Tibial nerve (tissue), 4 donors: ENCODE measurements at regions not wholly inside any gene's neighbourhood (a gene's known extent, or its start where the extent isn't known, plus 50 kb on each side); places are given as distances from the start of the nearest gene placed in this dataset.
"Not testable (repeated sequence)": the region's sequence is repeated elsewhere in the genome, so short reads cannot be mapped to it uniquely, and the experiment has no call there.

Experiments used
- DNase-seq, 2 donors: peaks; one replicate each; pipeline ENCODE4 v3.0.0-alpha.2; 2019; ENCODE audit warnings: low spot score in 2 of 2
- H3K27ac ChIP-seq, 4 donors: fragments of 200-600 bp; sonication (generic) in 3 of 4; one replicate each; pipeline ENCODE4 v1.5.1; 2017 to 2019; ENCODE audit warnings: mild to moderate bottlenecking in 1 of 4
- H3K27me3 ChIP-seq, 2 donors: fragments of 200-600 bp; sonication (generic) in 1 of 2; one replicate each; pipeline versions ENCODE4 v1.5.1 to v1.6.0; 2017 to 2019
- H3K36me3 ChIP-seq, 3 donors: fragments of 200-600 bp; sonication (generic); one replicate each; pipeline ENCODE4 v1.5.1; 2018 to 2019
- H3K4me1 ChIP-seq, 4 donors: fragments of 200-600 bp; sonication (generic) in 3 of 4; one replicate each; pipeline ENCODE4 v1.5.1; 2017 to 2019
- H3K4me3 ChIP-seq, 4 donors: fragments of 200-600 bp; sonication (generic) in 3 of 4; one replicate each; pipeline ENCODE4 v1.5.1; 2017 to 2019; ENCODE audit warnings: mild to moderate bottlenecking in 1 of 4, moderate library complexity in 1 of 4
- H3K9me3 ChIP-seq, 4 donors: fragments of 200-600 bp; sonication (generic) in 3 of 4; one replicate each; pipeline ENCODE4 v1.5.1; 2017 to 2019
- CTCF ChIP-seq, 5 experiments: fragments of 200-600 bp in 3 of 5; fragments of 450-650 bp in 2 of 5; sonication (generic) in 3 of 5; IDR thresholded peaks; one replicate each; pipeline ENCODE4 v1.5.1; 2016 to 2019; ENCODE audit warnings: antibody characterized with exemption in 5 of 5, mild to moderate bottlenecking in 3 of 5, moderate library complexity in 2 of 5
- EP300 ChIP-seq, 2 donors: sonication (generic); formaldehyde crosslinking; IDR thresholded peaks; one replicate each; pipeline ENCODE4 v1.6.1; 2017; ENCODE audit warnings: antibody characterized with exemption in 2 of 2, mild to moderate bottlenecking in 1 of 2
- POLR2A ChIP-seq, 2 donors: fragments of 450-650 bp; IDR thresholded peaks; one replicate each; pipeline ENCODE4 v1.6.1; 2017; ENCODE audit warnings: antibody characterized with exemption in 2 of 2, mild to moderate bottlenecking in 2 of 2, moderate library complexity in 2 of 2
- WGBS, 2 donors: methylation state at CpG; one replicate each; pipeline ENCODE4 v1.1.5; 2018; 5-methylcytosine and 5-hydroxymethylcytosine counted together

GRCh38 chr18:44579745-44580144, 100.9 kb upstream of the SETBP1 start:
- no peak overlapping the region for H3K4me3 ChIP-seq

GRCh38 chr18:44580159-44580558, 100.5 kb upstream of the SETBP1 start:
- WGBS, 2 donors = 50 to 64% methylated on average over 2 of the region's 2 CpGs
- Histone ChIP-seq H3K36me3 (no peaks in the 10 kb centered on the region), H3K27ac (no peak overlapping the region), H3K27me3 (no peaks in the 10 kb centered on the region), H3K4me1 (no peaks in the 10 kb centered on the region), H3K9me3 (no peaks in the 10 kb centered on the region), H3K4me3 (no peak overlapping the region)
- no peak for DNase-seq
- no peak for TF ChIP-seq POLR2A (IDR thresholded peaks at IDR 0.05)
- no peak for TF ChIP-seq EP300 (IDR thresholded peaks at IDR 0.05)

More at GRCh38 chr18:44579745-44580144, 100.9 kb upstream of the SETBP1 start:
- 80 to 83% methylated on average over 7 of the region's 7 CpGs for WGBS, 2 donors
- no peak for DNase-seq
- H3K27me3 ChIP-seq = no peaks in the 10 kb centered on the region
- TF ChIP-seq POLR2A (IDR thresholded peaks at IDR 0.05) (no peak), EP300 (IDR thresholded peaks at IDR 0.05) (no peak), CTCF (IDR thresholded peaks at IDR 0.05) (no peak)
- no peak overlapping the region for H3K27ac ChIP-seq
- no peaks in the 10 kb centered on the region for H3K9me3 ChIP-seq
- H3K4me1 ChIP-seq = no peaks in the 10 kb centered on the region
- no peaks in the 10 kb centered on the region for H3K36me3 ChIP-seq

DNA sequence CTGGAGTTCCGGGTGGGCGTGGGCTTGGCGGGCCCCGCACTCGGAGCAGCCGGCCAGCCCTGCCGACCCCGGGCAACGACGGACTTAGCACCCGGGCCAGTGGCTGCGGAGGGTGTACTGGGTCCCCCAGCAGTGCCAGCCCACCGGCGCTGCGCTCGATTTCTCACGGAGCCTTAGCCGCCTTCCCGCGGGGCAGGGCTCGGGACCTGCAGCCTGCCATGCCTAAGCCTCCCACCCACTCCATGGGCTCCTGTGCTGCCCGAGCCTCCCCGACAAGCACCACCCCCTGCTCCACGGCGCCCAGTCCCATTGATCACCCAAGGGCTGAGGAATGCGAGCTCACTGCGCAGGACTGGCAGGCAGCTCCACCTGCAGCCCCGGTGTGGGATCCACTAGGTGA, 99.9 kb upstream of the SETBP1 start:
- H3K27me3 ChIP-seq, H3K36me3 ChIP-seq, H3K27ac ChIP-seq, H3K4me3 ChIP-seq, DNase-seq, H3K4me1 ChIP-seq, H3K9me3 ChIP-seq: not testable (repeated sequence)
- WGBS, 2 donors = 95 to 100% methylated on average over 14 of the region's 28 CpGs

GRCh38 chr18:44582456-44582855, 98.2 kb upstream of the SETBP1 start:
- no peak for DNase-seq
- no peak overlapping the region for H3K27ac ChIP-seq
- no peak for TF ChIP-seq CTCF (IDR thresholded peaks at IDR 0.05)
- no peak for TF ChIP-seq EP300 (IDR thresholded peaks at IDR 0.05)
- no peak for TF ChIP-seq POLR2A (IDR thresholded peaks at IDR 0.05)

DNA sequence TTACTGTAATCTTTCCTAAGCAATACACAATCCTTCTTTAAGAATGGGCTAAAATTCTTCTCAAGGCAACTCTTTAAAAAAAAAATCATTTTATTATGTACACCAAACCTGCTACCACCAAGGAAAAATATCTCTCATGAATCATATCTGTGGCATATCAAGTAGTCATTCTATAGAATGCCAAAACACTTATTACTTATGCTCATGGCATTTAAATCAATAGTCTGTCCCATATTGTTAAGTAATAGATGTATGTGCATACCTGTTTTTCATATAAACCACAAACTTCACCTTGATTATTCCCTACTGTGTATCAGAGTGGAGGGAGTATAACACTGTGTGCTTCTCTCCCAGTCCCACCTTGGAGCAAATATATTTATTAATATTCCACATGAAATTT, 95.8 kb upstream of the SETBP1 start:
- Histone ChIP-seq H3K36me3 (no peaks in the 10 kb centered on the region), H3K4me1 (no peaks in the 10 kb centered on the region), H3K27ac (no peak overlapping the region), H3K27me3 (no peaks in the 10 kb centered on the region), H3K4me3 (no peak overlapping the region), H3K9me3 (no peaks in the 10 kb centered on the region)
- no peak for DNase-seq
- TF ChIP-seq CTCF (IDR thresholded peaks at IDR 0.05) (no peak), POLR2A (IDR thresholded peaks at IDR 0.05) (no peak), EP300 (IDR thresholded peaks at IDR 0.05) (no peak)

More at GRCh38 chr18:44582456-44582855, 98.2 kb upstream of the SETBP1 start:
- H3K4me3 ChIP-seq = no peak overlapping the region
- no peaks in the 10 kb centered on the region for H3K27me3 ChIP-seq
- H3K9me3 ChIP-seq = no peaks in the 10 kb centered on the region
- no peaks in the 10 kb centered on the region for H3K4me1 ChIP-seq
- H3K36me3 ChIP-seq = no peaks in the 10 kb centered on the region

DNA sequence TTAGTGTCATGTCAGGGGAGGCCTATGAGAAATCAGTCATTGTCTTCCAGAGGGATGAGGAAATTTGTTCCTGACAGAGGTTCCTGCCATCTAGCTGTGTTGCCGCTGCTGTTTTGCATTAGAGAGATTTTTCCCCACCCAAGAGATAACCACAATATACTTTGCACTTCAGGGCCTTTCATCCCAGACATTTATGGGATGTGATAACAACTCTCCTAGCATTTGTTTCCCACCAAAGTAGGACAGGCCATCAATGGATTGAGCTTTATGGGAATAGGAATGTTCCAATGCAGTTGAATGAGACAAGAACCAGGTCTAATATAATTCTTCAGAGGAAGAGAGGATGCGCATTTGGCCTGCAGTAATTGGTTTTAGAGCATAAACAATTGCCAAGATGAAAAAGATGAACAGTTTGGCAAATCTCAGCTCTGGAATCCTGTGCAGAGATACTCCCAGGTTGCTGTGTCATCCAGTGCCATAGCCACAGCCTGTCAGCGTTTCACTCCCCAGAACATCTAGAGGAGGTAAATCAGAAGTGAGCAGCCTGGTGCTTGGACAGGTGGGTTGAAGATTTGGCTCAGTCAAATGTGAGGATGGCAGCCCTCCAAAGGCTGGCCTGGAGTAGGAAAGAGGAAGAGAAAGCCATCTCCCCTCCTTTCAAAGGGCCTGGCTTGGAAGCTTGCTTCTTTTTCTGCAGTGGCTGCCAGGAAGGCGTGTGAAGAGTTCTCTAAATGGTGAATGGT, 93.7 kb upstream of the SETBP1 start:
- TF ChIP-seq EP300 (IDR thresholded peaks at IDR 0.05) (no peak), CTCF (IDR thresholded peaks at IDR 0.05) (no peak), POLR2A (IDR thresholded peaks at IDR 0.05) (no peak)

More for the DNA sequence above, 93.7 kb upstream of the SETBP1 start:
- WGBS, 2 donors = 78 to 79% methylated on average over 4 of the region's 4 CpGs
- H3K9me3 ChIP-seq = no peaks in the 10 kb centered on the region
- H3K4me1 ChIP-seq = no peaks in the 10 kb centered on the region
- no peak for DNase-seq
- no peak overlapping the region for H3K27ac ChIP-seq
- no peak overlapping the region for H3K4me3 ChIP-seq
- H3K36me3 ChIP-seq = no peaks in the 10 kb centered on the region
- no peaks in the 10 kb centered on the region for H3K27me3 ChIP-seq
